ENCODE measurements at regions not wholly inside any gene's neighbourhood (a gene's known extent, or its start where the extent isn't known, plus 50 kb on each side); places are given as distances from the start of the nearest gene placed in this dataset.

DNA sequence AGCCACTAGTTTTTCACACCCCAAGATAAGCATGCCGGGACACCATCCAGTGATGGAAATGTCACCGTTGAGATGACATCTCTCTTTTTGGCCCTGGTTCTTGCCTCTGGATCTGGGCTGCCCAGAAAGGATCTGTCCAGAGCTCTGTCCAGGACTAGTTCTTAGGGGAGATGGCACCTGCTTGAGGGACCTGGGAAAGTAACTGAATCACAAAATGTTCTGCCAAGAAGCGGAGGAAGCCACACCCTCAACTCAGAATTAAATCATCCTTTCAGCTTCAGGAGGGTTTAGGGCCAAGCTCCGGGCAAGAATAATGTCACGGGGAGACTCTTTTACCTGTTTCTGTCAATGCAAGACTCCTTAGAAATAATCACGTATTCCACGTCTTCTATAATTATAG is 248.6 kb downstream of the MAF start:
- TF ChIP-seq, protein P1, sequence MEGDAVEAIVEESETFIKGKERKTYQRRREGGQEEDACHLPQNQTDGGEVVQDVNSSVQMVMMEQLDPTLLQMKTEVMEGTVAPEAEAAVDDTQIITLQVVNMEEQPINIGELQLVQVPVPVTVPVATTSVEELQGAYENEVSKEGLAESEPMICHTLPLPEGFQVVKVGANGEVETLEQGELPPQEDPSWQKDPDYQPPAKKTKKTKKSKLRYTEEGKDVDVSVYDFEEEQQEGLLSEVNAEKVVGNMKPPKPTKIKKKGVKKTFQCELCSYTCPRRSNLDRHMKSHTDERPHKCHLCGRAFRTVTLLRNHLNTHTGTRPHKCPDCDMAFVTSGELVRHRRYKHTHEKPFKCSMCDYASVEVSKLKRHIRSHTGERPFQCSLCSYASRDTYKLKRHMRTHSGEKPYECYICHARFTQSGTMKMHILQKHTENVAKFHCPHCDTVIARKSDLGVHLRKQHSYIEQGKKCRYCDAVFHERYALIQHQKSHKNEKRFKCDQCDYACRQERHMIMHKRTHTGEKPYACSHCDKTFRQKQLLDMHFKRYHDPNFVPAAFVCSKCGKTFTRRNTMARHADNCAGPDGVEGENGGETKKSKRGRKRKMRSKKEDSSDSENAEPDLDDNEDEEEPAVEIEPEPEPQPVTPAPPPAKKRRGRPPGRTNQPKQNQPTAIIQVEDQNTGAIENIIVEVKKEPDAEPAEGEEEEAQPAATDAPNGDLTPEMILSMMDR (IDR thresholded peaks at IDR 0.05), result no peak
- TF ChIP-seq POLR2A (IDR thresholded peaks at IDR 0.05), result no peak

All from body of pancreas (tissue), 4 donors.